ENCODE measurements at regions not wholly inside any gene's neighbourhood (a gene's known extent, or its start where the extent isn't known, plus 50 kb on each side); places are given as distances from the start of the nearest gene placed in this dataset.

DNA sequence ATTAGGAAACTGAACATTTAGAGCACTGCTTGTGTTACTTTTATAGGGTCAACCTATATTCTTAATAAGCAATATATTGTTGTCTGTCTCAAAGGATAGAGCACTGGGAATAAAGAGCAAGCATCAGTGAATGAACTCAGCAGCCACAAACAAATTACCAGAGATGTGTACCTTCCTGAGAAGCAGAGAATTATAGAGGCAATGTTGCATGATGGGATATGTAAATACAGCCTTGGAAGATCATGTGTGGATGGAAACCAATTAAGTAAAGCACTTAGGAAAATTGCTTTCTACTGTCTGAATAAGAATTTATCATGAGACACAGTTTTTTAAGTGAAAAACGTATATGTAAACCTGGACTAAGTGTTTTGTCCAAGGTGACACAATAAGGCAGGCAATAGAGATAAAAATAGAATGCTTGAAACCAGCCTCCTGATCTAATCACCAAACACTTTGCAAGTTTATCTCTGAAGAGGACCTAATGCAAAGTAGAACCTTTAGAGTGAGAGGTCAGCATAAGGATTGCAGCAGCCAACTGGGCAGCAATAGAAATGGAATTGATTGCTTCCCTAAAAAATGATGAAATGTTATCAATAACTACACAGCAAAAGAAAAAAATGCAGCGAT, 848.0 kb downstream of the TUSC7 start:
- DNase-seq (ENCODE audit: low read depth): peak; percentile 13

DNA sequence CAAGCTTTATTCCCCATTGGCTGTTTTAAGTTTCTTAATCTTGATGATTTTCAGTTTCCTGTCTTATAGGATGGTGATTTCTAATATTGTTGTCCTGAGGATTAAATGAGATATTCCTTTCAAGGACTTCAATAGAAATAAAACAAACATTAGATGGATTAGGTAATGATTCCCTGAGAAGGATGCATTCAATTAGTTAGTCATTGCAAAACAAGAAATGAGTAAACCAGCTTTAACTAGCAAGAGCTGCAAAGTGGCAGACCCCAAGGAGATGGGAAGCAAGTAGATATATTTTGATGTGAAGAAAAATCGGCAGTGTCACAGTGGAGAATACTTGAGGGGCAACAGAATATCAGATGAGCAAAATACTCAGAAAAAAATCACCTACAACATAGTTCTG, 849.1 kb downstream of the TUSC7 start:
- DNase-seq (ENCODE audit: low read depth): peak; percentile 68

DNA sequence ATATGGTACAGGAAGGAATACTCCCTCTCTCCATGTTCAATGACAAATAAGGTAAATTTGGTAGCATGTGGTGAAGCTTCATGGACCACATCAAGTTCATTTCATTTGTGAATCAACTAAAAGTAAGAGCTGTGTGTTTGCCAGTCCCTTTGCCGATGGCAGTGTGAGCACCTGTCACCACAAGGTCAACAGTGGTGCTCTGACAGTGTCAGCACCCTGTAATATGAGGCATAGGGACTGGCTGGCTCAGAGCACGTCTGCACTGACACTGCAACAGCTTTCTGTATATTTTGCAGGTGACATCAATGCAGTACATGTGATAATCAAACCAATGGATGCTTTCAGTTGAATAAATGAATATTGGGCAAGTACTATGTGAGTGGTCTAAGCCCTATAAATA, 852.4 kb downstream of the TUSC7 start:
- DNase-seq (ENCODE audit: low read depth): no peak

DNA sequence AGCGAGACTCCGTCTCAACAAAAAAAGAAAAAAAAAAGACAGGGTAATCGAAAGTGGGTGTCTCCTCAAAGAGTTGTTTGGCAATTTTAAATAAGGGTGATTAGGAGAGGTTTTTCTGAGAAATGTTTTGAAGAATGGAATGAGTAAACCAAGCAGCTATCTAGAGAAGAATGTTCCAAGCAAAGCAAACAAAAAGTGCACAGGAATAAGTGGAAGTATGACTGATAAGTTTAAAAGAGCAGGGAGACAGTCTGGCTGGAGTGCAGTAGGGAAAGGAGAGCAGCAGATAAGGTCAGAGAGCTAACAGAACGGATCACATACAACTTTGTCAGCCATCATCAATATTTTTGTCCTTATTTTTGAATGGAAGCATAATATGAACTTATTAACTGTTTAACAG, 853.5 kb downstream of the TUSC7 start:
- DNase-seq (ENCODE audit: low read depth): peak; percentile 26

DNA sequence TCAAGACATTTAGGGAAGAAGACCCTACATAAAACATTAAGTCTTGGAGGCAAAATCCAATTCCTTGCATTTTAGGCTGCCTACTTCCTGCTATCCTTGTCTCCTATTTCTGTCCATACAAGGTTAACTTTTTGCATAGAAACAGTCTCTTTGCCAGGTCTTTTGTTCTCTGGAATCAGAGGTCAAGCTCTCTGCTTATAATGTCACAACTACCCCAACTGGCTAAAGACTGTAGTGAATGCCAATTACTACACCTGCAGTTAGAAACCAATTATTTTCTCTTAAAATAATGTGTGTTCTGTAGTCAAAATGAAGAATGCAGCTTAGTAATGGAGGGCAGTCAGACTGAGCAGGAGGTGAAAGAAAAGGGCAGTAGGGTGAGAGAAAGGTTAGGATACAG, 856.2 kb downstream of the TUSC7 start:
- DNase-seq (ENCODE audit: low read depth): peak; percentile 64

DNA sequence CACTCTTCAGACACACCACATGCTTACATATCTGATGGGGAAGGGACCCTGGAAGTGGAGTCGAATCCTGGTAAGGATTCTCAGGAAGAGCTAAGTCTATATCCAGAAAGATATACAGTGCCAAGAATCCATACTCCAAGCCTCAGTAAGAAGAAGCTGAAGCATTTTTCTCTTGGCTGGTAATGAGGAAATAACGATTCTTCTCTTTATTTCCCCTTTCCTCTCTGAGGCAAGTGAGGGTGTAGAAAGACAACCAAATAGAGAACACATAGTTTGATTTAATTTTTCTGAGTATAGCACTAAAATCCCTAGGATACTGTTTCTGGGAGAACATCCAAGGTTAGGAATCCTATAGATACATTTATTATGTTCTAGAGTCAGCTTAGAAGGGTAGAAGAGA, 857.3 kb downstream of the TUSC7 start:
- no peak for DNase-seq (ENCODE audit: low read depth)

DNA sequence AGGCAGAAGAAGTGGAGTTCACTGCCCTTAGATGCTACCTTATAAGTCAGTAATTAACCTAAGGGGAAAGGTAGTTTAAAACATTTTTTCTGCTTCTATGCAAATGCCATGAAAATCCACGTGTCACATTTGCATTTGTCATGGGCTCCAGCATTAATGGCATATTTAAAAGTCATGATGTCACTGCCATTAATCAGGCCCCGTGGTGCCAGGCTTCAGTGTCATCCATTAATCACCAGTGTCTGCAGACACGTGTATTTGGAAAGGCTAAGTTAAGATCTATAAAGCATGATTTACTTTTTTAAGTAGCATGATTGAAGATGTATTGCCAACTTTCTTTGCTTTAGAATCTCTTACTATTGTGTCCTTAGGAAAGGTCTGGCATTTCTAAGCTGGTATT, 857.8 kb downstream of the TUSC7 start:
- no peak for DNase-seq (ENCODE audit: low read depth)

DNA sequence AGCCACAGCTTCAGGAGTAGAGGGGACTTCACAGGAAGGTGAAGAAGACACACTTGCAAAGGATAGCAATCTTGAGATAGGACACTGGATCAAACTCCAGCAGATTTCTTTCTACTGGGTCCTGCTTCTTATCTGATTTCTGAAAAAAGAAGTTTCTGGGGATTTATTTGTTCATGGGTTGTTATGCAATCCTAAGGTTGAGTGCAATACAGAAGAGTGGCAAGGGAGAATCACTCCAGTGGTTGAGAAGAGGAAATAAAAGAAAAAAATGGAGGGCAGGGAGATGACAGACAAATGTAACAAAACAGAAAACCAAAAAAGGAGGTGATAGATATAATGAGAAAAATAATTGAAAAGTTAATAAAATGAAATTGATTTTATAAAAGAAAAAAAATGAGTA, 858.3 kb downstream of the TUSC7 start:
- no peak for DNase-seq (ENCODE audit: low read depth)

DNA sequence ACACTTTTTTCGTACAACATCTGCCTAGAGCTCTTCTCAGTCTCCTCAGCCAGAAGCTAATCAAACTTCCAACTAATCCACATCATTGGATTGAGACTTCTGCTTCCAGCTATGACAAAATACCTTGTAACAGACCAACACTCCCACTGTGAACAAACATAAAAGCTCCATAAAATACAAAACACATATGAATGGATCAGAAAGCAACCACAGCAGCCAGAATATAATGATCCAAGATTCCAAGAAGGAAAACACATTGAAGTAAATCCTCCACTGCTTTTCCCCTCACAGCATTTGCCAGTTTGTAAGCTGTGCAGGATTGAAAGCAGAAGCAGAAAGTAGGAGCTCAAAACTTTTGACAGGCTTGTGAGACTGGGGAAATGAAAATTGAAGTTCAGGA, 863.2 kb downstream of the TUSC7 start:
- DNase-seq (ENCODE audit: low read depth): no peak

DNA sequence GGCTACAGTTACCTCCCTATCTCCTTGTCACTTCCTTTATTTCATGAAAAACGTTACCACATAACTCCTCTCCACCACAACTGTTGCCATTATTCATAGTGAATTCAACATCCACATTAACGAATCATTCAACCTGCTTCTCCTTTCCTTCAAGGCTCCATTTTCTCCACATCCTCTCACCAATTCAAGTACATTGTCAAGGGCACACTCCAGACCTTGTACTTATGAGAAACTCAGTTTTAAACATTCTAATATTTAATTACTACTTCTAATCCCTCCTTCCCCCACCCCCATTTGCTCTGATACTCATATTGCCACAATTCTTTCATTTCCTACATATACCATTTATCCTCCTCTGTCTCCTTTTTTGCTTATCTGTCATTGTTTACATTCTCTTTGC, 871.2 kb downstream of the TUSC7 start:
- no peak for DNase-seq (ENCODE audit: low read depth)

DNA sequence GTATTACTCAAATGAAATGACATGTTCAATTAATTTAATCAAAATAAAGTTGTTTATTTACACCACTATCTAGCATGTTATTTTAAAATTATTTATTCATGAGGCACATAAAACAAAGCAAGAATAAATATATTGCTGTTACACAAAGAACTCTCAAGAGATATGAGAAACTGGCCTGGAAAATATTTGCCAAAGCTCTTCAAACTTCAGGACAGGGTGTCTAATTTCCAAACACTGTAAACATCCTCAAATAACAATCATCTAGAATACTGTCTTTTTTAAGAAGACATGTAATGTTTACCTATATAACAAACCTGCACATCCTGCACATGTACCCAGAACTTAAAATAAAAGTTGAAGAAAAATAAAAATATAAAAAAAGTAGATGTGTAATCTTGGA, 876.6 kb downstream of the TUSC7 start:
- DNase-seq (ENCODE audit: low read depth): no peak

DNA sequence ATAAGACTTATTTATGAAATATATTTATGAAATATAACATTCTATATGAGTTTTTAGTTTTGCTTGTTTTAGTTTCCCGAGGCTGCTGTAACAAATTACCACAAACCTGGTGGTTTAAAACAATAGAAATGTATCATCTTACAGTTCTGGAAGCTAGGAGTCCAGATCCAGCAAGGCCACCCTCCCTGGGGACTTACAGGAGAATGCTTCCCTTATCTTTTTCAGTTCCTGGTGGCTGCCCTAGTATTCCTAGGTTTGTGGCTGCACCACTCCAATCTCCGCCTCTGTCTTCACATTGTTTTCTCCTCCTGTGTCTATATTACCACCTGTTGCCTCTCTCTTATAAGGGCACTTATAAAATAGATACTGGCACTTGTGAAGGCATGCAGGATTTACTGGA, 877.8 kb downstream of the TUSC7 start:
- no peak for DNase-seq (ENCODE audit: low read depth)

DNA sequence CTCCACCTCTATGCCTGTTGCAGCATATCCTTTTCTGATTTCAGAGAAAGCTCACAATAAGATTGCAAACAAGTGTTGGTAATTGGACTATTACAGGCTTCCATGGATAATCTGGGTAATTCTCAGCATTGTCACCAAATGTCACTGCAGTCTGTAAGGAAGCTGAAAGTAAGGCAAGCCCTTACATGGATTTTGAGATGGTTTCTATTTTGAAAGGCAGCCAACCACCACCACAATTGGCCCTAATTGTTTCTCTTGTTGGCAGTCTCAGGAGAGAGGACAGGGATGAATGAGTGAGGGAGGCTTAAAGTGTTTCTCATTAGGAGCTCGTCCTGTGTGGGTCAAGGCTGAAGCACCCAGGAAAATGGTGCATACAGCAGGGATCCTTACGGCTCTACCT, 879.9 kb downstream of the TUSC7 start:
- DNase-seq (ENCODE audit: low read depth): peak; percentile 31

DNA sequence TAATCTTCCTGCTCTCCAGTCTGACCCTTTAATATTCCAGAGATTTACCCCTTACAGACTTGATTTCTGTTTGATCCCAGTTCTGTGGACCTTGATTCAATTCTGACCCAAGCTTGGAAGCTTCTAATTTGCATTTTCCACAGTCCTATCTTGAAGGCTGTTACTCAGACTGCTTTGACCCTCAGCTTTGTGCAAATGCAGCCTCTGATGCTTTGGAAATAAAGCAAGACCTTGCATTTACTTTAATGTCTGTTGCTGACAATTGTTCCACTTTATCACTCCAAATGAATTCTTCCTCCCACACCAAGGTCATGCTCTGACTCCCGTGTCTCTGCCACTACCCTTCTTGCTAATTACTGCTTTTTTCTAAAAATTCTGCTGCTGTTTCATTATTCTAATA, 886.0 kb downstream of the TUSC7 start:
- DNase-seq (ENCODE audit: low read depth): no peak

DNA sequence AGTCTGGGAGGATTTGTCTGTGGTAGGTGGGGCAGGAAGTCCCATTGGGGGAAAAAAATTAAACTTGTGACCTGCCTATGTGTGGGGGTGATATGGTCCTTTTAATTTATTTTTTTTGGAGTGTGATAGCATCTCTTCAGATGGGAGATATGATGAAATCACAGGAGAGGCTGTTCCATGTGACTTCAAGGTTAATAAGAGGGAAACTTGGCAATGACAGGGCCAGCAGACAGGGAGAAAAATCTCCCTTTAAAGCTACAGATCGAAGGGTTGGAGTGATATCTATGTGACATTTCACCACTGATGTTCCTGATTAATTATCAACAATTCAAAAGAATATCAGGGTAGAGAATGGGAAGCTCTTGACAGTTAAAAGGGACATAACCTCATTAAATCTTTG, 886.9 kb downstream of the TUSC7 start:
- DNase-seq (ENCODE audit: low read depth): no peak

DNA sequence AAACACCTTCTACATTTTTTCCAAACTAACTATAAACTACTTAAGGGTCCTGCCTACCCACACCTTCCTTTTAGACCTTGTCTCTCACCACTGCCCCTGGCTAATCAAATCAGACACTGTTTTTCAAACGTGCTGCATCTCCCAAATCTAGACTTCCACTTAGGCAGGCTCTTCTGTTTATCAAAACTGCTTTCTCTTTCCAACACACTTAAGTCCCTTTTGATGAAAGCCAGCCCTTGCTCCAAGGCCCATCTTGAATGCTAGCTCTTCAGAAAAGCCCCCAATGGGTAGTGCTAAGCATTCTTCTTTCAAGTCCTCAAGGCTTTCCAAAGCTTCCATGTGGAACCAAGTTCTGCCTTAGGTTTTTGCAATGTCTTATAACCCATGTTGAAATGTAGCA, 888.3 kb downstream of the TUSC7 start:
- no peak for DNase-seq (ENCODE audit: low read depth)

DNA sequence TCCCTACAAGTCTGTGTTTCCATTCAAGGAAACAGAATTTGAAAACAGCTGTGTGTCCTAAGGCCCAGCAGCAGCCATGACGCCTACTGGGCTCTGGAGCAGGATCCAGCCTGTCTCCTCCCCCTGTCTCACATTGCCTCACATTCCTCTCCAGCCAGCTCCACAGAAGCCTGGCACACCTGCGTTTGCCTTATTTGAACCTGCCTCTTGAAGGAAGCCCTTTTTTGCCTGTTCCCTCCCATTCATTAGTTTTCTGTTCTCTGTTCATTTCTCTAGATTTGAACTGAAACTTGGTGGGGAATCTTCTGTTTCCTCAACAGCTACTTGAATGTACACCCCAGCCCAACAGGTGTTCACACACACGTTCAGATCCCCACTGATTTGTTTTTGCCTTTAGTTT, 890.5 kb downstream of the TUSC7 start:
- DNase-seq (ENCODE audit: low read depth): peak; percentile 10

DNA sequence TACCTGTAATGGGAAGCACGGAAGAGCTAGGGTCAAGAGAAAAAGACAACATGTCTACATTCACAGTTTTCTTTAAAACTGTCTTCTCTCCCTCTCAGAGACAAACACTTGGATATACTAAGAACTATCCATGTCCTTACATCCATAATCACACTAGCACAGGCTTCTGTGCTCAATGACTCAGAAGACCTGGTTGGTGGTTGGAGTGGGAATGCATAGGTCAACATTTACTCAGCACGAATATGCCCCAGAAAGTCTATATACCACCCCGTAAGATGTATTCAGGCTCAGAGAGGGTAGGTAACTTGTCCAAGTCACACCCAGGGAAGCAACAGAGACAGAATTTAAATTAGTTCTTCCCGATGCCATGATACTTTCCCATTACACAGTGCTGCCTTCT, 891.1 kb downstream of the TUSC7 start:
- DNase-seq (ENCODE audit: low read depth): no peak

DNA sequence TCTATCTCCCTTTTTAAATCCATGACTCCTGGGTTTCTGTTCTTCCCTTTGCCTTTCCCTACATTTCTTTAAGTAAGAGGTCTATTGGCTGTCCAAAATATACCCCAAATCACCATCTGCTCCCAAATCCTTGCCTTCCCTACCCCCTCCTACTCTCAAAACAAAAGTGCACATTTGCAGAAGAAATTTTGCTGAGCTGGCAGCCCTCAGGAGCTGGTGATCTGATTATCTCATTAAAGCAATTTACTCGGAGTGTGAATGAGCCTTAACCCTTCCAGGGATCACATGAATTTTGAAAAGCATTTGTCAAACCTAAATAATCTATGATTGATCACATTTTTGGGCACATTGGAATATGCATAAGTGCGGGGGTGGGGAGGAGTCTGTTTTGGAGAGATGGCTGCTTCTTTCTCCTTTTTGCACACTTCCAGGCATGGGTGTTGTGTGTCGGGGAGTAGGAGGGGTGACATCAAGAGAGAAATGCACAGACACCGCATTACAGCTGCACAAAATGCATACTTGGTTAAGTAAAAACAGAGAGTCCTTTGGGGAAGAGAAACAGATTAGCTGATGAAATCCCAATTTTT, 892.6 kb downstream of the TUSC7 start:
- no peak for DNase-seq (ENCODE audit: low read depth)

DNA sequence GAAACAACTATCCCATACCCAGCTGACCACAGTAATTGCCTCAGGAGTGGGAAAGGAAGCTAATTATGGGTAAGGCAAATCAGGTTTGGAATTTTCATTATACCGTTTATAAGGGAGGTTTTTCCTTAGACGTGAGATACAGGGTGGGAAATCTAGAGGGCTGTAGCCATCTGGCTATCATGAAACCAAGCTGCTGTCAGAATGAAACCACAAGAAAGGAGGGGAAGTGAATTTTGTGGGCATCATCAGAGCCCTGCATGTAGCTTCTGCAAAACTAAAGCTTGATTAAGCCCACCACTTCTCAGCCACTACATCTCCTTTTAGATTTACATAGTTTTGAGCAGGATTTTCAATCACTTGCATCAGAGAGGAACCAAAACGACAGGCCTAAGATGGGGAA, 893.5 kb downstream of the TUSC7 start:
- DNase-seq (ENCODE audit: low read depth): no peak

DNA sequence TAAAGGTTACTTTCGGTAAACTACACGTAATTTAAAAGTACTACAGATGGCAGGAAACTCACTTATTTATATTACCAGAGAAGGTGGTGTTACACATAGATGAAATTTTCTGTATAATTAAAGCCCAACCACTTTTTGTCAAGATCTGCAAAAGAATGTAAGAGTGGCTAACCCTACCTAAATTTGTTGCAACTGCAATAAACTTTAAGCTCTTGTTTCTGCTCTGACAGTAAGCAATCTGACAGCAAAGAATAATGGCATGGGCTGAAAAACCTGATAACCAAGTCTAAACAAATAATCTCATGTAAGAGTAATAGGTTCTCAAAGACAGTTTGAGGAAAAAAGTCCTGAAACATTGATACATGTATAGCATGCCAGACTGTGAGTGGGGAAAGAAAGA, 897.3 kb downstream of the TUSC7 start:
- peak; percentile 58 for DNase-seq (ENCODE audit: low read depth)

DNA sequence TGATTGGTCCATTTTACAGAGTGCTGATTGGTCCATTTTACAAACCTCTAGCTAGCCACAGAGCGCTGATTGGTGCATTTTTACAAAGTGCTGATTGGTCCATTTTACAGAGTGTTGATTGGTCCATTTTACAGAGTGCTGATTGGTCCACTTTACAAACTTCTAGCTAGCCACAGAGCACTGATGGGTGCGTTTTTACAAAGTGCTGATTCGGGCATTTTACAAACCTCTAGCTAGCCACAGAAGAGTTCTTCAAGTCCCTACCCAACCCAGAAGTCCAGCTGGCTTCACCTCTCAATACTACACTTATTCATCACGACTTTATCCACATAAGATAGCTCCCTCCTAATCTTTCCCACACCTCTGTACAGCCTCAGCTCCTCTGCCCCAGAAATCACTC, 899.8 kb downstream of the TUSC7 start:
- DNase-seq (ENCODE audit: low read depth): no peak

DNA sequence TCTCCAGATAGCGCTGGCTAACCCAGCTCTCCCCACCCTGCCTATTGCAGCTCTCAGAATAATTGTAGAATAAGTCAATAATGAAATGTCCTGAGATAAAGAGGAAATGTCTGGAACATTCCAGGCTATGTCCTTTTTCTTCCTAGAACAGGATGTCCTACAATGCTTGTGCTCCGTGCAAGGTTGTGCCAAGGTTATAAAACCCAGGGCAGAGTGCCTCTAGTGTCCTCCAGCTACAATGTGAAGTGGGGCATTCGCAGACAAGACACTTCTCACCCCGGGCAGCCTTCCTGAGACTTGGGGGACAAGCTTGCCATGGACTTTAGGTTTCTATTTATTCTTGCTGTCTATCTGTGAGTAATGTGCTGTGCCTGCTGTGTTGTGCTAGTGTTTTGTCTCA, 900.6 kb downstream of the TUSC7 start:
- DNase-seq (ENCODE audit: low read depth): no peak

DNA sequence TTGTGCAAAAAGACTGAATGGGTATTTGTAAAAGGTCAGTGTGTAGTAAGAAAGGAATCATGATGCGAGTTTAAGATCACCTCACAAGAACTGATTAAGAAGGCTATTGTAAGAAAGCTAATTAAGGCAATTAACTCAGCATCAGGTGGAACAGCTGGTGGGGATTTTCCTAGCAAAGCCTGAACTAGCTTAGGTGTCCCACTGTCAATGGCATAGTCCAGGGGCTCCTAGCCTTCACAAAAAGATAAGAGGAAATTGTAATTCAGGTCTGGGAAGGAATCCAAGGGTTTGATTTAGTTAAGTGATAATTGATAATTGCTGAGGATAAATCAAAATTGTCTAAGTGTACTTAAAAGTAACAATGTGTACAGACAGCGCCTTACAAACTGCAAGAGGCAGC, 901.6 kb downstream of the TUSC7 start:
- no peak for DNase-seq (ENCODE audit: low read depth)

All from renal cortical epithelial cell (primary cell).